Prostate gland (tissue), 2 donors: ENCODE measurements at regions not wholly inside any gene's neighbourhood (a gene's known extent, or its start where the extent isn't known, plus 50 kb on each side); places are given as distances from the start of the nearest gene placed in this dataset.

Experiments
- CTCF ChIP-seq, 4 experiments: fragments of 200-600 bp in 2 of 4; fragments of 450-650 bp in 2 of 4; sonication (generic) in 2 of 4; IDR thresholded peaks; 1 replicate in 3 of 4; 2 replicates in 1 of 4; pipeline ENCODE4 v1.5.1; 2016 to 2019; ENCODE audit warnings: antibody characterized with exemption in 4 of 4, mild to moderate bottlenecking in 2 of 4, moderate library complexity in 2 of 4
- POLR2A ChIP-seq: fragments of 450-650 bp; IDR thresholded peaks from one replicate; pipeline ENCODE4 v1.6.1; 2016; ENCODE audit warnings: antibody characterized with exemption, mild to moderate bottlenecking

- TF ChIP-seq CTCF (IDR thresholded peaks at IDR 0.05): no peak
- no peak for TF ChIP-seq POLR2A
Observed at GRCh38 chr12:124458992-124459851, 108.2 kb downstream of the NCOR2 start.
